GM10266 (cell line): ENCODE measurements at regions not wholly inside any gene's neighbourhood (a gene's known extent, or its start where the extent isn't known, plus 50 kb on each side); places are given as distances from the start of the nearest gene placed in this dataset.

Experiments
- DNase-seq: peaks from one replicate; pipeline ENCODE4 v3.0.0; 2012; ENCODE audit errors: extremely low spot score
- CTCF ChIP-seq: IDR thresholded peaks from 2 replicates; pipeline ENCODE4 v1.5.1; 2012; ENCODE audit warnings: mild to moderate bottlenecking, low read depth; ENCODE audit not compliant: control insufficient read depth, insufficient read depth; ENCODE audit errors: missing control alignments

GRCh38 chr13:64556376-64556775 lies 2673.8 kb downstream of the PCDH9 start:
- DNase-seq, result no peak

GRCh38 chr13:64553411-64554129 lies 2676.6 kb downstream of the PCDH9 start:
- DNase-seq, result no peak

More at GRCh38 chr13:64556376-64556775, 2673.8 kb downstream of the PCDH9 start:
- no peak for TF ChIP-seq CTCF

GRCh38 chr13:64551755-64552154 lies 2678.4 kb downstream of the PCDH9 start:
- TF ChIP-seq CTCF, result no peak
- DNase-seq, result no peak

More at GRCh38 chr13:64553411-64554129, 2676.6 kb downstream of the PCDH9 start:
- TF ChIP-seq CTCF, result no peak

GRCh38 chr13:64546371-64546770 lies 2683.8 kb downstream of the PCDH9 start:
- no peak for DNase-seq
- no peak for TF ChIP-seq CTCF

- DNase-seq, result no peak
- TF ChIP-seq CTCF, result no peak
Measured at GRCh38 chr13:64540976-64541375, 2689.2 kb downstream of the PCDH9 start.

- DNase-seq, result no peak
- no peak for TF ChIP-seq CTCF
Measured at GRCh38 chr13:64540468-64540867, 2689.7 kb downstream of the PCDH9 start.

- DNase-seq, result no peak
- TF ChIP-seq CTCF, result no peak
Measured at GRCh38 chr13:64538711-64539110, 2691.4 kb downstream of the PCDH9 start.
